HL-60 (cell line): ENCODE measurements at regions not wholly inside any gene's neighbourhood (a gene's known extent, or its start where the extent isn't known, plus 50 kb on each side); places are given as distances from the start of the nearest gene placed in this dataset.

ENCODE experiments used
- CTCF ChIP-seq: IDR thresholded peaks from one replicate; pipeline ENCODE4 v1.5.1; 2011; ENCODE audit warnings: low read length, control low read depth, inconsistent platforms; ENCODE audit not compliant: insufficient read depth
- GABPA ChIP-seq: IDR thresholded peaks from 2 replicates; pipeline ENCODE4 v1.6.1; 2012; ENCODE audit warnings: low read depth

- no peak for TF ChIP-seq CTCF
- TF ChIP-seq GABPA, result no peak
Measured at GRCh38 chr13:25032160-25032559, 63.8 kb upstream of the PABPC3 start.
